ENCODE measurements at regions not wholly inside any gene's neighbourhood (a gene's known extent, or its start where the extent isn't known, plus 50 kb on each side); places are given as distances from the start of the nearest gene placed in this dataset.

DNA sequence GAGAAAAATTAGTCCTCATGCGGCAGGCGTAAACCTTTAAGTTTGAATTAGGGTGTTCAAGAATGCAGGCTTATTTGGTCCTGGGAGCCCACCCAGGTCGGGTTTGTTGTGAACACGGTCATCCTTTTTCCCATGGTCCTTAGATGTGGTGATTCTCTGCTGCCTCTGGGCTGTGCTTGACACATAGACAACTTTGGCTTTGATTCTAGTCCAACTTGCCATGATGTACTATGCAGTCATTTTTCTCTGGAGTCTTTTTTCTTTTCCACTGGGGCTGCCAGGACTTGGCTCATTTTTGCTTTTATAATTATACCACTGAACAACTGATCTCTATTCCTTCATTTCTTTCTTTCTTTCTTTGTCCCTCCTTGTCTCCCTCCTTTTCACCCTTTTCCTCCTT lies 218.6 kb downstream of the SREK1 start:
- no peak for TF ChIP-seq CTCF (IDR thresholded peaks at IDR 0.05; ENCODE audit: borderline replicate concordance, extremely low read depth, insufficient read depth)
- H3K36me3 ChIP-seq (ENCODE audit: control insufficient read depth in 2 of 3, insufficient read depth in 3 of 3, low read length in 3 of 3) = no peaks in the 10 kb centered on the region
- H3K4me1 ChIP-seq (ENCODE audit: control insufficient read depth in 2 of 3, insufficient read depth in 2 of 3, low read depth in 1 of 3, low read length in 3 of 3) = peaks cover 0 to 13% (median 7%) of the 10 kb centered on the region in 3 donors
- DNase-seq (no peak), FAIRE-seq (no peak)
- H3K9me3 ChIP-seq (ENCODE audit: control insufficient read depth in 2 of 3, insufficient read depth in 1 of 3, low read length in 3 of 3) = no peaks in the 10 kb centered on the region
- H3K9ac ChIP-seq (ENCODE audit: low read length in 3 of 3) = no peak overlapping the region
- intact Hi-C loops (cut with DNase I) = no loop called here
- H3K4me3 ChIP-seq (ENCODE audit: low read length in 3 of 3) = no peak overlapping the region
- H3K27me3 ChIP-seq (ENCODE audit: control insufficient read depth, insufficient read depth, low read length) = no peaks in the 10 kb centered on the region
- no peak overlapping the region for H3K27ac ChIP-seq (ENCODE audit: low read depth in 2 of 2, low read length in 2 of 2)

GRCh38 chr5:66363097-66363496 lies 219.0 kb downstream of the SREK1 start:
- H3K9me3 ChIP-seq (ENCODE audit: control insufficient read depth in 2 of 3, insufficient read depth in 1 of 3, low read length in 3 of 3) = no peaks in the 10 kb centered on the region
- FAIRE-seq (no peak), DNase-seq (no peak)
- TF ChIP-seq CTCF (IDR thresholded peaks at IDR 0.05; ENCODE audit: borderline replicate concordance, extremely low read depth, insufficient read depth) = no peak
- intact Hi-C loops (cut with DNase I) = no loop called here
- H3K4me1 ChIP-seq (ENCODE audit: control insufficient read depth in 2 of 3, insufficient read depth in 2 of 3, low read depth in 1 of 3, low read length in 3 of 3) = peaks cover 0 to 13% (median 7%) of the 10 kb centered on the region in 3 donors
- no peak overlapping the region for H3K9ac ChIP-seq (ENCODE audit: low read length in 3 of 3)
- no peaks in the 10 kb centered on the region for H3K27me3 ChIP-seq (ENCODE audit: control insufficient read depth, insufficient read depth, low read length)
- H3K27ac ChIP-seq (ENCODE audit: low read depth in 2 of 2, low read length in 2 of 2) = no peak overlapping the region
- H3K4me3 ChIP-seq (ENCODE audit: low read length in 3 of 3) = no peak overlapping the region
- no peaks in the 10 kb centered on the region for H3K36me3 ChIP-seq (ENCODE audit: control insufficient read depth in 2 of 3, insufficient read depth in 3 of 3, low read length in 3 of 3)

DNA sequence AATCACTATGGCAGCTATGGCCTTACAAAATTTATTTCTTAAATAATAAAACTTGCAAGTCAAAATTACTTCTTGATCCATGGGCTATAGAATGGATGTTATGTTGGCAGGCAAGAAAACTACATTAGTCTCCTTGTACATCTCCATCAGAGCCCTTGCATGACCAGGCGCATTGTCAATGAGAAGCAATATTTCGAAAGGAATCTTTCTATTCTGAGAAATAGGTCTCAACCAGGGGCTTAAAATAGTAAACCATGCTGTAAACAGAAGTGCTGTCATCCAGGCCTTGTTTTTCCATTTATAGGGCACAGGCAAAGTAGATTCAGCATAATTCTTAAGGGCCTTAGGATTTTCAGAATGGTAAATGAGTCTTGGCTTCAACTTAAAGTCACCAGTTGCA lies 220.1 kb downstream of the SREK1 start:
- H3K4me1 ChIP-seq (ENCODE audit: control insufficient read depth in 2 of 3, insufficient read depth in 2 of 3, low read depth in 1 of 3, low read length in 3 of 3) = peaks cover 0 to 13% (median 7%) of the 10 kb centered on the region in 3 donors
- DNase-seq = no peak
- H3K27ac ChIP-seq (ENCODE audit: low read depth in 2 of 2, low read length in 2 of 2) = no peak overlapping the region
- H3K27me3 ChIP-seq (ENCODE audit: control insufficient read depth, insufficient read depth, low read length) = no peaks in the 10 kb centered on the region
- no peaks in the 10 kb centered on the region for H3K36me3 ChIP-seq (ENCODE audit: control insufficient read depth in 2 of 3, insufficient read depth in 3 of 3, low read length in 3 of 3)
- intact Hi-C loops (cut with DNase I) = no loop called here
- no peaks in the 10 kb centered on the region for H3K9me3 ChIP-seq (ENCODE audit: control insufficient read depth in 2 of 3, insufficient read depth in 1 of 3, low read length in 3 of 3)
- no peak for TF ChIP-seq CTCF (IDR thresholded peaks at IDR 0.05; ENCODE audit: borderline replicate concordance, extremely low read depth, insufficient read depth)
- H3K9ac ChIP-seq (ENCODE audit: low read length in 3 of 3) = no peak overlapping the region
- FAIRE-seq = no peak
- H3K4me3 ChIP-seq (ENCODE audit: low read length in 3 of 3) = no peak overlapping the region

GRCh38 chr5:66365981-66366380 lies 221.9 kb downstream of the SREK1 start:
- Histone ChIP-seq H3K4me3 (ENCODE audit: low read length in 3 of 3) (no peak overlapping the region), H3K27me3 (ENCODE audit: control insufficient read depth, insufficient read depth, low read length) (no peaks in the 10 kb centered on the region), H3K27ac (ENCODE audit: low read depth in 2 of 2, low read length in 2 of 2) (no peak overlapping the region), H3K36me3 (ENCODE audit: control insufficient read depth in 2 of 3, insufficient read depth in 3 of 3, low read length in 3 of 3) (no peaks in the 10 kb centered on the region), H3K9ac (ENCODE audit: low read length in 3 of 3) (no peak overlapping the region), H3K4me1 (ENCODE audit: control insufficient read depth in 2 of 3, insufficient read depth in 2 of 3, low read depth in 1 of 3, low read length in 3 of 3) (peaks cover 0 to 11% (median 7%) of the 10 kb centered on the region in 3 donors), H3K9me3 (ENCODE audit: control insufficient read depth in 2 of 3, insufficient read depth in 1 of 3, low read length in 3 of 3) (no peaks in the 10 kb centered on the region)
- TF ChIP-seq CTCF (IDR thresholded peaks at IDR 0.05; ENCODE audit: borderline replicate concordance, extremely low read depth, insufficient read depth) = no peak
- no peak for FAIRE-seq
- no peak for DNase-seq
- intact Hi-C loops (cut with DNase I) = no loop called here
